Thoracic aorta (tissue), 2 donors: ENCODE measurements at regions not wholly inside any gene's neighbourhood (a gene's known extent, or its start where the extent isn't known, plus 50 kb on each side); places are given as distances from the start of the nearest gene placed in this dataset.

ENCODE experiments used
- ATAC-seq: fragments of 150-250 bp; one replicate; pipeline ENCODE4 v1.8.0; 2017; ENCODE audit warnings: low read depth; ENCODE audit not compliant: insufficient number of reproducible peaks, low FRiP score
- DNase-seq: peaks from one replicate; pipeline ENCODE4 v3.0.0-alpha.2; 2020; ENCODE audit warnings: low spot score
- H3K27ac ChIP-seq, 2 donors: fragments of 200-600 bp; sonication (generic); 1 replicate in 1 of 2; 2 replicates in 1 of 2; pipeline ENCODE4 v1.5.1; 2016; ENCODE audit warnings: mild to moderate bottlenecking in 2 of 2, moderate library complexity in 2 of 2
- H3K27me3 ChIP-seq: fragments of 200-600 bp; sonication (generic); replicated peaks from 2 replicates; pipeline ENCODE4 v1.6.0; 2016; ENCODE audit warnings: mild to moderate bottlenecking; ENCODE audit not compliant: insufficient read depth
- H3K36me3 ChIP-seq: fragments of 200-600 bp; sonication (generic); one replicate; pipeline ENCODE4 v1.5.1; 2016
- H3K4me1 ChIP-seq, 2 donors: fragments of 200-600 bp; sonication (generic); 1 replicate in 1 of 2; 2 replicates in 1 of 2; pipeline versions ENCODE4 v1.5.1 to v1.6.0; 2016; ENCODE audit warnings: low read depth in 2 of 2, mild to moderate bottlenecking in 1 of 2; ENCODE audit not compliant: control insufficient read depth in 1 of 2
- H3K4me3 ChIP-seq: fragments of 200-600 bp; sonication (generic); 2 replicates; pipeline ENCODE4 v1.5.1; 2016; ENCODE audit warnings: mild to moderate bottlenecking
- H3K9me3 ChIP-seq: fragments of 200-600 bp; sonication (generic); 2 replicates; pipeline ENCODE4 v1.5.1; 2016
- TF ChIP-seq, protein P1 (sequence below): fragments of 200-600 bp; sonication (generic); IDR thresholded peaks from one replicate; pipeline ENCODE4 v1.5.1; 2019; ENCODE audit warnings: antibody characterized with exemption

GRCh38 chr12:75591628-75592027 lies 80.2 kb upstream of the KRR1 start:
- Histone ChIP-seq H3K36me3 (no peaks in the 10 kb centered on the region), H3K4me3 (no peak overlapping the region), H3K4me1 (no peaks in the 10 kb centered on the region), H3K27ac (no peak overlapping the region), H3K27me3 (no peaks in the 10 kb centered on the region), H3K9me3 (no peaks in the 10 kb centered on the region)
- DNase-seq, result no peak
- no peak for ATAC-seq
- TF ChIP-seq, protein P1, sequence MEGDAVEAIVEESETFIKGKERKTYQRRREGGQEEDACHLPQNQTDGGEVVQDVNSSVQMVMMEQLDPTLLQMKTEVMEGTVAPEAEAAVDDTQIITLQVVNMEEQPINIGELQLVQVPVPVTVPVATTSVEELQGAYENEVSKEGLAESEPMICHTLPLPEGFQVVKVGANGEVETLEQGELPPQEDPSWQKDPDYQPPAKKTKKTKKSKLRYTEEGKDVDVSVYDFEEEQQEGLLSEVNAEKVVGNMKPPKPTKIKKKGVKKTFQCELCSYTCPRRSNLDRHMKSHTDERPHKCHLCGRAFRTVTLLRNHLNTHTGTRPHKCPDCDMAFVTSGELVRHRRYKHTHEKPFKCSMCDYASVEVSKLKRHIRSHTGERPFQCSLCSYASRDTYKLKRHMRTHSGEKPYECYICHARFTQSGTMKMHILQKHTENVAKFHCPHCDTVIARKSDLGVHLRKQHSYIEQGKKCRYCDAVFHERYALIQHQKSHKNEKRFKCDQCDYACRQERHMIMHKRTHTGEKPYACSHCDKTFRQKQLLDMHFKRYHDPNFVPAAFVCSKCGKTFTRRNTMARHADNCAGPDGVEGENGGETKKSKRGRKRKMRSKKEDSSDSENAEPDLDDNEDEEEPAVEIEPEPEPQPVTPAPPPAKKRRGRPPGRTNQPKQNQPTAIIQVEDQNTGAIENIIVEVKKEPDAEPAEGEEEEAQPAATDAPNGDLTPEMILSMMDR, result no peak

DNA sequence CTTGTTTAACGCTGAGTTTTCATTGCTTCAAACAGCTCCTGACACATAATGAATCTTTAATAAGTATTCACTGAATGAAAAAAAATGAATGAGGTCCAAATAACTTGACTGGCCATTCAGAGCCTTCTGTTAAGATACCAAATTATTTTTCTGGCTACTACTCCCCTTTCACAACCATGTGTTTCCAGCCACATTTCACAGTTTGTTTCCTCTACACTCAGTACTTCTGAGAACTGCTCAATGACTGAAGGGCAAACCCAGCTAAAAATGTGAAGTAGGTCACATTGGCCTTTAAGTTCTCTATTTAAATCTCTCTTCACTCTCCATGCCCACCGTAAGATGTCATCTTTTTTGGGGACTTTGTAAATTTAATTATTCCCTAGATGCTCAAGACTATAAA lies 78.4 kb upstream of the KRR1 start:
- H3K9me3 ChIP-seq, result no peaks in the 10 kb centered on the region
- TF ChIP-seq, protein P1, result no peak
- DNase-seq, result no peak
- H3K4me1 ChIP-seq, result no peaks in the 10 kb centered on the region
- H3K27me3 ChIP-seq, result no peaks in the 10 kb centered on the region
- H3K36me3 ChIP-seq, result no peaks in the 10 kb centered on the region
- H3K4me3 ChIP-seq, result no peak overlapping the region
- ATAC-seq, result no peak
- H3K27ac ChIP-seq, result no peak overlapping the region

DNA sequence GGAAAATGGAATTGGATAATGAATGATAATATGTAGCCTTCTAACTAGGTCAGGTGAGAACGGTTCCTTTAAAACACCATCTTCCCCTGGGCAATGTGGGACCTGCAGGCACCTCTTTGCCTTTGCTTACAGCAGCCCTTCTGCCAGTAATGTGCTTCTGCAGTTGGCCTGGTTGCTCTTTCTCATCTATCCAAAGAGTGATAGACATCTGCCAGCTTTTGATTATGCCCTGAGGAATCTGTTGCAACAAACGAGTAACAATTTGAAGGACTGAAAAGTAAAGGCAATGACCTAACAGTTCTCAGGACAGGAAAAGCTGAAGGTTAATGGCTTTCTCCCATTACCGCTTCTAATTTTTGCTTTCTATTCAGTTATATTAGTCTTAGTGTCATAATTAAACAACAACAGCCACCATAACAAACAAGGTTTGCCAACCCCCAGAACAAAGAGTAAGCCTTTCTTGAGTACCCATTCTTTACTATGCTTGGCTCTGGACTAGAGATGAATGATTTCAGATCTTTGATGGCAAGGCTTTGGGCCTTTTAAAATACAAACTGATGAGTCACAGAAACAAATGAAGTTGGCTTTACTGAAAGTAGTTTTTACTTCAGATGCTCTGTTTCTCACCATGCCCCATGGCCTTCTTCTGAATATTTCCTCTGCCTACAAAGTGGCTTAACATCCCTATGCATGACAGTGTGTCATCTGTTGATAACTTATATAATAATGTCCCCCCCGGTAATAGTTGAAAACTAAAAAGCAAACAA lies 76.1 kb upstream of the KRR1 start:
- H3K4me1 ChIP-seq, result no peaks in the 10 kb centered on the region
- H3K4me3 ChIP-seq, result no peak overlapping the region
- DNase-seq (no peak), ATAC-seq (no peak)
- no peak overlapping the region for H3K27ac ChIP-seq
- no peaks in the 10 kb centered on the region for H3K9me3 ChIP-seq
- TF ChIP-seq, protein P1, result no peak
- no peaks in the 10 kb centered on the region for H3K36me3 ChIP-seq
- H3K27me3 ChIP-seq, result no peaks in the 10 kb centered on the region

DNA sequence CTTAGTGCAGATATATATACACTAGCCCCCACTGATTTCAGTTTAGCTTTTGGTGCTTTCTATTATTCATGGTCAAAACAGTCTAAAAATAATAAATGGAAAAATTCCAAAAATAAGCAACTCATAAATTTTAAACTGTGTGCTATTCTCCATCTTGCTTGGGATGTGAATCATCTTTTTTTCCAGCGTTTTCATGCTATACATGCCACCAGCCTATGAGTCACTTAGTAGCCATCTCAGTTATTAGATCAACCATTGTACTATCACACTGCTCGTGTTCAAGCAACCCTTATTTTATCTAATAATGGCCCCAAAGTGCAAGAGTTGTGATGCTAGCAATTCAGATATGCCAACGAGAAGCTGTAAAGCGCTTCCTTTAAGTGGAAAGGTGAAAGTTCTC lies 73.9 kb upstream of the KRR1 start:
- TF ChIP-seq, protein P1, result no peak
- Histone ChIP-seq H3K4me3 (no peak overlapping the region), H3K4me1 (no peaks in the 10 kb centered on the region), H3K36me3 (no peaks in the 10 kb centered on the region), H3K27me3 (no peaks in the 10 kb centered on the region), H3K27ac (no peak overlapping the region), H3K9me3 (no peaks in the 10 kb centered on the region)
- DNase-seq (no peak), ATAC-seq (no peak)

- H3K4me3 ChIP-seq, result no peak overlapping the region
- ATAC-seq (no peak), DNase-seq (no peak)
- H3K27me3 ChIP-seq, result no peaks in the 10 kb centered on the region
- H3K27ac ChIP-seq, result no peak overlapping the region
- TF ChIP-seq, protein P1, result no peak
- H3K36me3 ChIP-seq, result no peaks in the 10 kb centered on the region
- no peaks in the 10 kb centered on the region for H3K9me3 ChIP-seq
- H3K4me1 ChIP-seq, result no peaks in the 10 kb centered on the region
Observed at GRCh38 chr12:75583355-75583754, 71.9 kb upstream of the KRR1 start.
